ENCODE measurements at regions not wholly inside any gene's neighbourhood (a gene's known extent, or its start where the extent isn't known, plus 50 kb on each side); places are given as distances from the start of the nearest gene placed in this dataset.

DNA sequence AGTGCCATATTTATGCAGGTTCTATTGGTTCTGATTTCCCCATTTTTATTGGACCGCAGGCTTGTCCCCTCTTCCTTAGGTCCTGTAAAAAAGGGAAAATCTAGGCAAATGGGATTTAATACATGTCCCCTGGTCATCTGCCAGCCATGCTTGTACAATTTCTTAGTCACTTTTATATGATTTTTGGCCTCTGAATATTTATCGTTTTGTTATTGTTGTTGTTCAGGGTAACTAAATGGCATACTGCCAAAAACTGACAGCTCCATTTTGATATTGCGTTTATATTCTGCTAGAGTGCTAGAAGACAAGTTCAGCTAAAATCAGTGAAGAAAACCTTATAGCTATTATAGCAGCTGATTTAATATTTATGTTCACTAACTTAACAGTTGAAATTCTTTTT, 770.2 kb upstream of the FAM174A start:
- POLR2A ChIA-PET (ENCODE audit: partially characterized antibody): no interaction called here
- H4K91ac ChIP-seq (replicated peaks; ENCODE audit: insufficient read length, low read length): no peak overlapping the region
- H3K4me3 ChIP-seq (ENCODE audit: extremely low read depth in 1 of 4, insufficient read depth in 2 of 4, low read depth in 3 of 4, low read length in 4 of 4): no peak overlapping the region
- H3K27ac ChIP-seq (ENCODE audit: low read depth, low read length): no peak overlapping the region
- no peak overlapping the region for H2BK12ac ChIP-seq (ENCODE audit: low read depth, low read length)
- H2BK15ac ChIP-seq (ENCODE audit: low read length): no peak overlapping the region
- no peaks in the 10 kb centered on the region for H3K36me3 ChIP-seq (ENCODE audit: control insufficient read depth in 2 of 4, insufficient read depth in 4 of 4, low read length in 3 of 4)
- peaks cover 0 to 1% (median 0%) of the 10 kb centered on the region in 4 experiments; a peak in 1 of 7 replicates for H3K27me3 ChIP-seq (replicated peaks in 1 of 4; ENCODE audit: control insufficient read depth in 3 of 4, extremely low read depth in 1 of 4, insufficient read depth in 3 of 4, low read length in 3 of 4)
- peaks cover 0 to 6% (median 0%) of the 10 kb centered on the region in 4 experiments; a peak in 1 of 7 replicates for H3K4me1 ChIP-seq (replicated peaks in 1 of 4; ENCODE audit: control insufficient read depth in 3 of 4, insufficient read depth in 4 of 4, low read length in 3 of 4)
- no peak overlapping the region for H3K9ac ChIP-seq (replicated peaks in 1 of 4; ENCODE audit: extremely low read depth in 1 of 4, low read depth in 3 of 4, low read length in 3 of 4)
- no peak overlapping the region for H3K4ac ChIP-seq (replicated peaks; ENCODE audit: insufficient read length, low read depth, low read length)
- no peak overlapping the region for H2BK20ac ChIP-seq (ENCODE audit: low read length)
- H2BK120ac ChIP-seq (replicated peaks; ENCODE audit: low read depth, low read length): no peak overlapping the region
- FAIRE-seq (no peak), DNase-seq (ENCODE audit: low read depth in 1 of 2, low spot score in 2 of 2) (no peak)
- no peak overlapping the region for H3K14ac ChIP-seq (ENCODE audit: insufficient read length)
- no peak overlapping the region for H2BK5ac ChIP-seq (ENCODE audit: low read depth, low read length)
- H3K4me2 ChIP-seq (ENCODE audit: insufficient read depth in 1 of 2, low read depth in 2 of 2, low read length in 2 of 2): no peak overlapping the region
- H3K9me3 ChIP-seq (ENCODE audit: insufficient read depth in 2 of 2, low read depth in 1 of 2, low read length in 1 of 2): no peaks in the 10 kb centered on the region
- H2AK5ac ChIP-seq (ENCODE audit: low read depth, low read length): no peak overlapping the region
- H3K56ac ChIP-seq (replicated peaks; ENCODE audit: insufficient read length, low read depth, low read length): no peak overlapping the region
- H4K8ac ChIP-seq (ENCODE audit: extremely low read depth, insufficient read depth, low read length): no peak overlapping the region
- no peaks in the 10 kb centered on the region for H3K79me1 ChIP-seq (ENCODE audit: low read depth, low read length)
- H3K23me2 ChIP-seq (ENCODE audit: low read depth, low read length): no peaks in the 10 kb centered on the region
- no peak overlapping the region for H2AFZ ChIP-seq (ENCODE audit: low read length)
- no peaks in the 10 kb centered on the region for H3K79me2 ChIP-seq (ENCODE audit: control insufficient read depth in 1 of 2, insufficient read depth in 2 of 2, low read length in 2 of 2)
- H3K23ac ChIP-seq (ENCODE audit: insufficient read length): no peak overlapping the region
- H4K20me1 ChIP-seq (replicated peaks in 1 of 2; ENCODE audit: control insufficient read depth in 1 of 2, insufficient read depth in 2 of 2, low read length in 2 of 2): no peaks in the 10 kb centered on the region
- WGBS, 2 experiments (ENCODE audit: extremely low coverage in 1 of 2, insufficient coverage in 1 of 2, insufficient read length in 1 of 2, insufficient replicate concordance in 2 of 2, low coverage in 1 of 2, low lambda C conversion rate in 2 of 2, missing lambda C conversion rate in 1 of 2): 97% methylated on average over 3 of the region's 3 CpGs; no CpG with 5 or more reads in 1 of the 2 experiments
- no peak for TF ChIP-seq CBX5 (IDR thresholded peaks at IDR 0.05; ENCODE audit: low read depth, low read length)
- TF ChIP-seq RXRA (IDR thresholded peaks at IDR 0.05; ENCODE audit: insufficient read depth, low read depth, low read length): no peak
- TF ChIP-seq SIN3A (conservative IDR thresholded peaks at IDR 0.05 in 1 of 2, IDR thresholded peaks at IDR 0.05 in 1 of 2; ENCODE audit: low read depth in 1 of 2, low read length in 2 of 2): no peak
- CTCF ChIA-PET (ENCODE audit: partially characterized antibody): no interaction called here
- no peak overlapping the region for H4K5ac ChIP-seq (ENCODE audit: insufficient read length, low read depth, low read length)
- no peak overlapping the region for H3K18ac ChIP-seq (ENCODE audit: extremely low read depth, low read length)

All from H1 (cell line).